ENCODE measurements at regions not wholly inside any gene's neighbourhood (a gene's known extent, or its start where the extent isn't known, plus 50 kb on each side); places are given as distances from the start of the nearest gene placed in this dataset.

- Histone ChIP-seq H3K27ac (ENCODE audit: low read depth in 1 of 2, low read length in 1 of 2) (no peak overlapping the region), H3K9ac (ENCODE audit: insufficient read depth in 1 of 2, low read length in 2 of 2) (no peak overlapping the region), H3K36me3 (ENCODE audit: control insufficient read depth in 4 of 4, insufficient read depth in 4 of 4, low read length in 4 of 4) (peaks cover 0 to 8% (median 2%) of the 10 kb centered on the region in 4 donors), H3K4me1 (ENCODE audit: control insufficient read depth in 5 of 5, insufficient read depth in 5 of 5, low read length in 5 of 5) (peaks cover 0 to 8% (median 4%) of the 10 kb centered on the region in 5 donors), H3K9me3 (ENCODE audit: control insufficient read depth in 4 of 4, insufficient read depth in 3 of 4, low read length in 3 of 4) (no peaks in the 10 kb centered on the region), H3K4me3 (no peak overlapping the region), H3K27me3 (ENCODE audit: control insufficient read depth in 3 of 3, insufficient read depth in 3 of 3, low read length in 2 of 3) (no peaks in the 10 kb centered on the region)
- TF ChIP-seq CTCF (IDR thresholded peaks at IDR 0.05; ENCODE audit: control extremely low read depth, extremely low read depth): no peak
- WGBS, 2 donors: 42 to 60% methylated on average over 3 of the region's 3 CpGs
- no peak for DNase-seq
- no peak for ATAC-seq (ENCODE audit: insufficient read depth, low FRiP score)
Measured at GRCh38 chr6:4010689-4011090, 68.2 kb downstream of the FAM217A start.

GRCh38 chr6:4012826-4013225 lies 66.1 kb downstream of the FAM217A start:
- Histone ChIP-seq H3K4me1 (ENCODE audit: control insufficient read depth in 5 of 5, insufficient read depth in 5 of 5, low read length in 5 of 5) (peaks cover 0 to 13% (median 8%) of the 10 kb centered on the region in 5 donors), H3K27me3 (ENCODE audit: control insufficient read depth in 3 of 3, insufficient read depth in 3 of 3, low read length in 2 of 3) (no peaks in the 10 kb centered on the region), H3K27ac (ENCODE audit: low read depth in 1 of 2, low read length in 1 of 2) (no peak overlapping the region), H3K9ac (ENCODE audit: insufficient read depth in 1 of 2, low read length in 2 of 2) (no peak overlapping the region), H3K36me3 (ENCODE audit: control insufficient read depth in 4 of 4, insufficient read depth in 4 of 4, low read length in 4 of 4) (peaks cover 0 to 8% (median 2%) of the 10 kb centered on the region in 4 donors), H3K4me3 (no peak overlapping the region), H3K9me3 (ENCODE audit: control insufficient read depth in 4 of 4, insufficient read depth in 3 of 4, low read length in 3 of 4) (no peaks in the 10 kb centered on the region)
- no peak for DNase-seq
- WGBS, 2 donors: 74 to 94% methylated on average over 2 of the region's 2 CpGs
- ATAC-seq (ENCODE audit: insufficient read depth, low FRiP score): no peak
- TF ChIP-seq CTCF (IDR thresholded peaks at IDR 0.05; ENCODE audit: control extremely low read depth, extremely low read depth): no peak

GRCh38 chr6:4017058-4017739 lies 61.7 kb downstream of the FAM217A start:
- no peak overlapping the region for H3K4me3 ChIP-seq
- H3K27ac ChIP-seq (ENCODE audit: low read depth in 1 of 2, low read length in 1 of 2): peak overlapping the region in 1 of 2 donors; percentile 96
- H3K27me3 ChIP-seq (ENCODE audit: control insufficient read depth in 3 of 3, insufficient read depth in 3 of 3, low read length in 2 of 3): no peaks in the 10 kb centered on the region
- ATAC-seq (ENCODE audit: insufficient read depth, low FRiP score) (no peak), DNase-seq (peak in 2 of 3 donors; percentile 55 to 69)
- 11 to 18% methylated on average over 2 of the region's 2 CpGs for WGBS, 2 donors
- no peaks in the 10 kb centered on the region for H3K9me3 ChIP-seq (ENCODE audit: control insufficient read depth in 4 of 4, insufficient read depth in 3 of 4, low read length in 3 of 4)
- H3K36me3 ChIP-seq (ENCODE audit: control insufficient read depth in 4 of 4, insufficient read depth in 4 of 4, low read length in 4 of 4): peaks cover 0 to 8% (median 2%) of the 10 kb centered on the region in 4 donors
- H3K4me1 ChIP-seq (ENCODE audit: control insufficient read depth in 5 of 5, insufficient read depth in 5 of 5, low read length in 5 of 5): peaks cover 0 to 18% (median 14%) of the 10 kb centered on the region in 5 donors
- no peak for TF ChIP-seq CTCF (IDR thresholded peaks at IDR 0.05; ENCODE audit: control extremely low read depth, extremely low read depth)
- peak overlapping the region; percentile 94 to 99 for H3K9ac ChIP-seq (ENCODE audit: insufficient read depth in 1 of 2, low read length in 2 of 2)
